Hepatic stellate cell (primary cell): ENCODE measurements at regions not wholly inside any gene's neighbourhood (a gene's known extent, or its start where the extent isn't known, plus 50 kb on each side); places are given as distances from the start of the nearest gene placed in this dataset.
"Not testable (repeated sequence)": the region's sequence is repeated elsewhere in the genome, so short reads cannot be mapped to it uniquely, and the experiment has no call there.

ENCODE experiments used
- DNase-seq: peaks from one replicate; pipeline ENCODE4 v3.0.0; 2011; ENCODE audit warnings: low spot score

GRCh38 chr10:71084061-71084817, 128.1 kb upstream of the UNC5B start:
- DNase-seq: peak; percentile 0

- DNase-seq: peak; percentile 1
Observed at GRCh38 chr10:71084818-71085126, 127.6 kb upstream of the UNC5B start.

- peak; percentile 2 for DNase-seq
Observed at GRCh38 chr10:71085689-71086438, 126.5 kb upstream of the UNC5B start.

- no peak for DNase-seq
Observed at GRCh38 chr10:71086439-71087080, 125.8 kb upstream of the UNC5B start.

GRCh38 chr10:71087622-71088021, 124.7 kb upstream of the UNC5B start:
- DNase-seq: no peak

GRCh38 chr10:71088054-71088453, 124.3 kb upstream of the UNC5B start:
- no peak for DNase-seq

GRCh38 chr10:71088578-71088977, 123.8 kb upstream of the UNC5B start:
- not testable (repeated sequence) for DNase-seq

- peak; percentile 2 for DNase-seq
Observed at GRCh38 chr10:71089162-71089561, 123.2 kb upstream of the UNC5B start.

- peak; percentile 1 for DNase-seq
Observed at GRCh38 chr10:71090330-71090729, 122.0 kb upstream of the UNC5B start.

- no peak for DNase-seq
Observed at GRCh38 chr10:71090801-71091200, 121.6 kb upstream of the UNC5B start.

- peak; percentile 2 for DNase-seq
Observed at GRCh38 chr10:71092812-71093401, 119.5 kb upstream of the UNC5B start.

- DNase-seq: no peak
Observed at GRCh38 chr10:71093531-71093930, 118.8 kb upstream of the UNC5B start.

- no peak for DNase-seq
Observed at GRCh38 chr10:71094712-71095390, 117.5 kb upstream of the UNC5B start.

- no peak for DNase-seq
Observed at GRCh38 chr10:71099731-71100361, 112.5 kb upstream of the UNC5B start.

GRCh38 chr10:71103961-71104360, 108.4 kb upstream of the UNC5B start:
- no peak for DNase-seq

- not testable (repeated sequence) for DNase-seq
Observed at GRCh38 chr10:71106151-71106550, 106.2 kb upstream of the UNC5B start.

- not testable (repeated sequence) for DNase-seq
Observed at GRCh38 chr10:71107117-71107516, 105.3 kb upstream of the UNC5B start.

GRCh38 chr10:71108042-71108441, 104.3 kb upstream of the UNC5B start:
- DNase-seq: not testable (repeated sequence)

- DNase-seq: no peak
Observed at GRCh38 chr10:71112138-71112785, 100.1 kb upstream of the UNC5B start.

- no peak for DNase-seq
Observed at GRCh38 chr10:71116426-71116825, 95.9 kb upstream of the UNC5B start.

GRCh38 chr10:71117589-71117988, 94.8 kb upstream of the UNC5B start:
- DNase-seq: not testable (repeated sequence)
